ENCODE measurements at regions not wholly inside any gene's neighbourhood (a gene's known extent, or its start where the extent isn't known, plus 50 kb on each side); places are given as distances from the start of the nearest gene placed in this dataset.
"Not testable (repeated sequence)": the region's sequence is repeated elsewhere in the genome, so short reads cannot be mapped to it uniquely, and the experiment has no call there.

DNA sequence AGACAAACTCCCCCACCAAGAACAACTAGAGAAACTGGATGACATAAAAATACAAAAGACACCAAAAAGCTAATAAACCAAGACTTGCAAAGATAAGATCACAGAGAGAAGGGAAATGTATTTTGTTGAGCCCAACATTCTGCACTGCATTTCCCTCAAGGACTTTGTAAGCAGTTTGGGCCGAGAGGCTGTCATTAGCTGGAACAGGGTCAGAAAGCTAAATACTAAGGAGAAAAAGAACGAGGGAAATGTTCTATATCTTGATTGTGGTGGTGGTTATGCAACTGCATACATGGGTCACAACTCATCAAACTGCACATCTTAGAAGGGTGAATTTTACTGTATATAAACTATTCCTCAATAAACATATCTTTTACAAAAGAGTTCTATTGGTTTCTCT lies 315.0 kb downstream of the IPMK start:
- no peak for ATAC-seq

- ATAC-seq = no peak
These were observed 317.2 kb downstream of the IPMK start for GRCh38 chr10:57950442-57950974.

DNA sequence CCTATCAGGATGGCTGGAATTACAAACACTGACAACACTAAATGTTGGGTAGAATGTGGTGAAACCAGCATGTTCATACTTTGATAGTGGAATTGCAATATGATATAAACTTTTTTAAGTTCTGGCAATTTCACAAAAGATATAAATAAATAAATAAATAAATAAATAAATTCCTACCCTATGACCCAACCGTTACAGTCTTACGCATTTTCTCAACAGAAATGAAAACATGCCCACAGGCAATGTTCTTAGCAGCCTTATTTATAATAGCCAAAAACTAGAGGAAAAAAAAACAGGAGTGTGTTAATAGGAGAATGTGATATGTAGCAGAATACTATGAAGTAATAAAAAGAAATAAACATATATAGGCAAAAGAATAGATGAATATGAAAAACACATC lies 318.9 kb downstream of the IPMK start:
- ATAC-seq = no peak

- no peak for ATAC-seq
These were observed 320.9 kb downstream of the IPMK start for GRCh38 chr10:57946833-57947232.

DNA sequence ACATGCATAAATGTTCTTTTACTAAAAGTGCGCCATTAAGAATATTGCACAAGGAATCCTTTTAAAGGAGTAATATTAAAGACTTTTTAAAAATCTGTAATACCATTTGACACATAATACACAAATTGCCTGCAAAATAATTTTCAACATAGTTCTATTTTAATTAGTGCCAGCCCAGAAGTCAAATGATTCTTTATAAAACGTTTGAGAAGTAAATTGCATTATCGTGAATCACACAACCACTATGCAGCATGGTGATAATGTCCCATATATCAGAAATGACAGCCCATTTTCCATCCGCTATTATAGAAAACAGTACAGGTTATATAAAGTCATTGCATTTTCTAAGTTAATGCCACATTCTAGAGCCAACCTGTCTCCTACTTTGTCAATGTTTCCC lies 324.0 kb downstream of the IPMK start:
- no peak for ATAC-seq

DNA sequence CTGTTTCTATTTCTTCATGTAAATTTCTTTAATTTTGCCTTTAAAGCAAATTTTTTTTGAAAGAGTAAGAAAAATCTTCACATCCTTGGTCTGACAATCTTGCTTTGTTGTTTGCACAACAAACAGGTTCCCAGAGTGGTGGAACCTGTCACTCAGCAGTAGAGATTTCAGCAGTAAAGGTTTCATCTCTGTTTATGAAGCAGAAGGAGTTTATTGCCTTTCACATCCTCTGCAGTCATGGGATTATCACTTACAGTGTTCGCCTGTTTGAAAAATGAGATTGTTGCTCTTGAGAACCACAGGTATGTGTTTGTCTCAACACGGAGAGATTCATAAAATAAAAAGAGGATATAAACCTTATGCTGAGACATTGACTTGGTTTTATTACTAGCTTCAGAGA lies 342.6 kb downstream of the IPMK start:
- ATAC-seq = no peak

DNA sequence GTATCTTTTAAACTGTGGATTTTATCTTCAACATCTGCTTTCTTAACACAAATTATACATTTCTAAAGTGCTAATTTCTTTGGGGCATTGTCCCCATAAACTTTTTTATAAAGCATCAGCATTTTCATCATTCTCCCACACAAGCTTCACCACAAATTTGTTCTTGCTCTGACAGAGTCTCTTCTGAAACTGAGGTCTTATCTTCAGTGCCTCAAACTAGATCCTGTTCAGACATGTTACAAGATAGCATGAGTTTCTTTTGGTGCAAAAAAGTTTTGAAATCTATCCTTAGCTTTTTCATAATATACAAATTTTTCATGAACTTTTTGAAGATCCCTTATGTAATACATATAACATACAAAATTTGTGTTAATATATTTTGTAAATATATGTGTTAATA lies 346.6 kb downstream of the IPMK start:
- no peak for ATAC-seq

- no peak for ATAC-seq
These were observed 347.8 kb downstream of the IPMK start for GRCh38 chr10:57919864-57920263.

DNA sequence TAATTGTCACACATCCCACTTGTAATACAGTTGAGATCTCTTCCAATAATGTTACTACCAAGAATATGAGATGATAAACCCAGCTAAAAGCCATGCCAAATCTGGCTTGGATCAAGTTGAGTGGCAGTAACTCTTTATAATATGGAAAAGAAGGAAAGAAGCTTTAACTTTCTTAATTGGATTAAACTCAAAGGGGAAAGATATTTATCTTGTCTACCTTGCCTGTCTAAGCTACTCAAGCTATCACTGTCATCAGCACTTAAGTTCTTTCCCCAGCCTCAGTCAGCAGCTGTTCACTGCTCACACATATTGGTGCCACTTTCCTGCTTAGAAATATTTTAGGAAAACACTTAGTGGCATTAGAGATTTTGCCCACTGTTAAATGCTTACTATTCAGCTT lies 350.7 kb downstream of the IPMK start:
- no peak for ATAC-seq

GRCh38 chr10:57905861-57906260 lies 361.8 kb downstream of the IPMK start:
- no peak for ATAC-seq

DNA sequence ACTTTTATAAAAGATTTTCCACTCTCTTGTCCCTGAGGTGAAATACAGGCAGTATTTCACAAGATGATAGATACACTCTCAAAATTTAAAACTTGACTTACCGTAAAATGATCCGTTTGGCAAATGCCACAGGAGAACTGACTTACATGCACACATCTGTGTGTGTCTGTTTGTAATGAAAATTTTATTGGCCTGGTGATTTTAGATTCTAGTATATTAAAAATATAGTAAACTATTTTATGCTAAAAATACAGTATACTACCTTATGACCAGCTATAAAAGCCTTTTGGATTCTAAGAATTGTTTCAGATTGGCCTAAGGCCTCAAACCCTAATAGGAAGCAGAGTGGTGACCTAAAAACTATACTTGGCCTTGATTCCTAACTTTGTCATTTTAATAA lies 362.7 kb downstream of the IPMK start:
- ATAC-seq = no peak

DNA sequence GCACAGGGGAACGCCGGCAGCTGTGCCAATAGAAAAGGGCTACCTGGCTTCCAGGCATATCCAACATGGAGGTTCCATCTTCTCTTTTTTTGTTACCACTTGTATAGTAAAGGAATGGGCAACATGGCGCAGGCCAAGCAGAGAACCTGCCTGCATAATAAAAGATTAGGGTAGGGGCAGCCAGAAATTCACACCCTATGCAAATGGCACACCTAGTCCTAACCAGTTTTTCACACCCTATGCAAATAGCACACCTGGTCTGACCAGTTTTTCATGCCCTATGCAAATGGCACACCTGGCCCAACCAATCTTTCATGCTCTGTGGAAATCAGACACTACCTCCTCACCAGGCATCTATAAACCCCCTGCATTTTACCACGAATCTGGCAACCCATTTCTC lies 369.5 kb downstream of the IPMK start:
- no peak for ATAC-seq

DNA sequence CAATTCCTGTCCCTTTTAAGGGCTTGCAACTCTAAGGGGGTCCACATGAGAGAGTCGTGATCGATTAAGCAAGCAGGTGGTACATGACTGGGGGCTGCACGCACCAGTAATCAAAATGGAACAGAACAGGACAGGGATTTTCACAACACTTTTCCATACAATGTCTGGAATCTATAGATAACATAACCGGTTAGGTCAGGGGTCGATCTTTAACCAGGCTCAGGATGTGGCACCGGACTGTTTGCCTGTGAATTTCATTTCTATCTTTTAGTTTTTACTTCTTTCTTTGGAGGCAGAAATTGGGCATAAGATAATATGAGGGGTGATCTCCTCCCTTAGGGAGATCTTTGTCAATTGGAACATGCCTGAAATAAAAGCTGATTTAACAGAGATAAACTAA lies 370.1 kb downstream of the IPMK start:
- no peak for ATAC-seq

DNA sequence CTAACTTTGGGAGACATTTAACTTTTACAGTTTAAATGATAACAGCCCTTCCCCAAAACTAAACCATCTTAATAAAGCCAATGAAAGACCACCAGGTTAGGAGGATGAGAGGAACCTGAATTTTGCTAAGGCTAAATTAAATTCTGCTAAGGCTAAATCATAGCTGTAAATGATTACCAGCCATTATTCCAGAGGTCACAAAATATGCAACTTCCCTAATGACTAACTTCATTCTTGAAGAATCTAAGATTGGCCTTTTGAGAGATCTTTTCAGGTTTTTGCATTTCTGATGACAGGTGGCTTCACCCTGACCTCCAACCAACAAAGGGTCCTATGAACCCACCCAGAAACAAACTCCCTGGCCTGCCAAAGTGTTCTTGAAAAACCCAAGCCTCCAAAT lies 373.3 kb downstream of the IPMK start:
- no peak for ATAC-seq

DNA sequence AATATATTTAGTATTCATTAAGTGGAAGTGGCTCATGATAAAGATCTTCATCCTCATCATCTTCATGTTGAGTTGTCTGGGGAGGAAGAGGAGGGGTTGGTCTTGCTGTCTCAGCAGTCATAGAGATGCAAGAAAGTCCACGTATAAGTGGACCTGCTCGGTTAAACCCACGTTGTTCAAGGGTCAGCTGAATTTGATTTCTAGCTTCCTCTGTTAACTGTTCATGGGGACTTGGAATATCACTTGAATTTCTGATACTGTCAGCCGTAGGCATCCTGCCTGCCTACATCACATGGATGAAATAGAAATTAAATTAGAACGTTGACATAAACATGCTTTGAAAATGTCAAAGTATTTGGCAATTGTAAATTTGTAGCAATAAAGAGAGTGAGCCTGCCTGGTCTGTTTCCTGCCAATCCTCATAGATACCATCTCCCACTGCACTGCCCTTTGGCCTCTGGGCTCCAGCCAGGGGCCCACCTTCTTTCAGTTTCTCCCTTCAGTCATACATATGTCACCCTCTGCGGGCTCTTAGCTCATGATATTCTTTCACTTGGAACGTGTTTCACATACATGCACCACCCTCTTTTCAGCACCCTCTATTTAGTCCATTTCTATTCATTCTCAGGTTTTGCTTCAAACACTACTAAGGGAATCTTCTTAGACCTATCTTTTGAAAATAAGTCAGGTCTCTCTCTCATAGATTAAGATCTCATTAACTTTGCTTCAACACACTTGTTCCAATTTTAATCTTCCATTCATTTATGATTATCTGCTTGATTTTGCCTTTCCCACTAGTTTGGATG lies 376.3 kb downstream of the IPMK start:
- no peak for ATAC-seq

- ATAC-seq = no peak
These were observed 377.0 kb downstream of the IPMK start for GRCh38 chr10:57890691-57891090.

- not testable (repeated sequence) for ATAC-seq
These were observed 382.1 kb downstream of the IPMK start for GRCh38 chr10:57885618-57885968.

- ATAC-seq = no peak
These were observed 382.6 kb downstream of the IPMK start for GRCh38 chr10:57884965-57885617.

DNA sequence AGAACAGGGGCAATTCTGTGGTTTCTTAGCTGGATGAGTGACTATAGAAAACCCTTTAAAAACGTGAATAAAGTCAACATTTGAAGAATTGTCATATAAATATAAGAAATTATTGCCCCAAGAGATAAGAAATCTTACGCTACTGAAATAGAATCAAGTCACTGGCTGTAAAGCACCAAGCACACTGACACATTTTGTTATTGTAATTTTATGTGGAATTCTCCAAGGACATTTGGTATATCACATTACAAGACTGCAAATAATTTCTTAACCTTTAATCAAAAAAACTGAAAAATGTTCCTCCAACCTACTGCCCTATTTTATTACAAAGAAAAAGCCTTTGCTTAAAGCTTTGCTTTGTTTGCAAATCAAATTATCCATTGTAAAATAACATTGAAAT lies 383.3 kb downstream of the IPMK start:
- no peak for ATAC-seq

DNA sequence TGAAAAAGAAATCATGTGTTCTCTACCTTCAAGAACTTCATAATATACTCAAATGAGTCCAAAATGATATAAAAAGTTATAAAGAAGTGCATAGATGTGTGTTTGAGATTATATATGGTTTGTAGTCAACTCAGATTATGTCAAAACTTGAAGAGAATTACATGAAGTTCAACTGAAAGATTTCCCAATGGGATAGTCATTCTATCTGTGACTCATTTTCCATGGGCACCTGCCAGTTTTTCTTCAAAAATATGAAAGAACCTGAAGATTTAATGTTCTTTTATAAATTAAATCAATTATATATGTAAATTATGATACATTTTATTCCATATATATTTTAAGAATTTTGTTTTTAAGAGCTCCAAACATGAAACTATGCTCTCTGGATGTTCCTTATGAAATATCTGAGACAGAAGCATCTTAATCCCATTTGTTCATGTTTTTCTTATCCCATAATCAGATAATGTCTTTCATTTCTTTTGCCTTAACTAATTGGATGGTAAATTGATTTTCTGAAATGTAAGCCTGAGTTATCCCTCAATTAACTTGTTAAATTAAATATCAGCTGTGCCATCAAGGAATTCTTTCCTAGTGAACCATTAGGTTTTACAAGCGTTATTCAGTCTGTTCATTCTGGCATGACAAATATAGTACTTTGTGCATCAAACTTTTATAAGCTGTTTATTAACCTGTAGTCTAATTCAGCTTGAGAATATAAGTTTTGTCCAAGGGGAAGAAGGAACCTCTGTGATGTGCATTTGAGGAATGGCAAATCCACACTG lies 387.1 kb downstream of the IPMK start:
- no peak for ATAC-seq

DNA sequence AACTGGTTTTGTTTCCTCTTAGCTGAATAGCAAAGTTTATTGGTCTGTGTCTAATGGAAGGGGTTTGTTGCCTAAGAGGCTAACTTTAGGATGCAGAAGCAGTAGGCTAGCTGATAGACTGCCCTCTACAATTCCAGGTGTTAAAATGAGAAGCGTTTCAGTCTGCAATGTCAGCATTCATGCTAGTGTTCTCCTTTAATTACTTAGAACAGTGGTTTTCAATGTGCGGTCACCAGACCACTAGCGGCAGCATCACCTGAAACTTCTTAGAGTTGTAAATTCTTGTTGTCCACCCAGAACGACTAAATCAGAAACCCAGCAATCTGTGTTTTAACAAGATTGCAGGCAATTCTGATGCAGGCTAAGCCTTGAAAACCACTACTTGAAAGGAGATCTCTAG lies 392.9 kb downstream of the IPMK start:
- ATAC-seq = no peak

DNA sequence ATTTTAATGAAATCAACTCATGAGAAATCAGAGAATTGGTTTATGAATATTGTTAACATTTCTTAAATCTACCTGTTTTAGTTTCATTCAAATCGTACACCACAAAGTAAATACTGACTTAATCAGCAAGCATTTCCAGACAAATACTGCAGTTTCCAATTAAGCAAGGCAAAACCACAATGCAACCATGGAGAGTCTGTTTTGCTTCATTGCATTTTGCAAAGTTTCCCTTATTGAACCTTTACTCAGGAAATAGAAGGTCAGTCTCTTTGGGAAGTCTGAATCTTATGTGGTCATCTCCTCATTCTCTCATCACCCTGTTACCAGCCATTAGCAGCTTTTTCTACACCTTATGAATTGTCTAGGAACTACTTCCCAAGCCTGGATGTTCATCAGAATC lies 400.5 kb downstream of the IPMK start:
- ATAC-seq = no peak

All from activated CD4-positive, CD25-positive, alpha-beta regulatory T cell treated with anti-CD3 and anti-CD28 coated beads, Interleukin-2, amount 50 U/mL, for 24 hours (primary cell).